Activated T-helper 1 cell treated with anti-CD3 and anti-CD28 coated beads, Interleukin-12 subunit alpha, Interleukin-12 subunit beta, Interleukin-2, Interleukin-4 antibody, amounts not matched to agents 30 ng/mL and 10 ng/mL and 1 ng/mL, durations not matched to agents 14 hours and 24 hours and 36 hours (primary cell): ENCODE measurements at regions not wholly inside any gene's neighbourhood (a gene's known extent, or its start where the extent isn't known, plus 50 kb on each side); places are given as distances from the start of the nearest gene placed in this dataset.
A peak's percentile ranks its signal among the peaks of the same experiment; 100 is the strongest.
"Not testable (repeated sequence)": the region's sequence is repeated elsewhere in the genome, so short reads cannot be mapped to it uniquely, and the experiment has no call there.

Experiments
- DNase-seq: peaks from one replicate; pipeline ENCODE4 v3.0.0; 2021; ENCODE audit warnings: low spot score
- H3K27ac Mint-ChIP-seq: one replicate; pipeline ENCODE4 v1.8.0; 2021; ENCODE audit warnings: mild to moderate bottlenecking, mixed read lengths
- H3K27me3 Mint-ChIP-seq: one replicate; pipeline ENCODE4 v1.8.0; 2022; ENCODE audit warnings: mild to moderate bottlenecking, moderate library complexity, mixed read lengths; ENCODE audit not compliant: insufficient read depth
- H3K36me3 Mint-ChIP-seq: one replicate; pipeline ENCODE4 v1.8.0; 2021; ENCODE audit warnings: low read depth, mixed read lengths
- H3K4me1 Mint-ChIP-seq: one replicate; pipeline ENCODE4 v1.8.0; 2021; ENCODE audit warnings: low read depth, mixed read lengths
- H3K4me3 Mint-ChIP-seq: one replicate; pipeline ENCODE4 v1.8.0; 2021; ENCODE audit warnings: mild to moderate bottlenecking, moderate library complexity, mixed read lengths
- H3K9me3 Mint-ChIP-seq: one replicate; pipeline ENCODE4 v1.8.0; 2021; ENCODE audit warnings: mixed read lengths
- intact Hi-C: fragments of 100-400 bp; cut with micrococcal nuclease; formaldehyde crosslinking; loops from one replicate; pipeline ENCODE4 v1.15.1; 2024

- intact Hi-C loops, H3K27ac Mint-ChIP-seq, DNase-seq, H3K27me3 Mint-ChIP-seq, H3K36me3 Mint-ChIP-seq, H3K9me3 Mint-ChIP-seq, H3K4me3 Mint-ChIP-seq, H3K4me1 Mint-ChIP-seq: not testable (repeated sequence)
These were observed 63.5 kb downstream of the UNC93B1 start for GRCh38 chr11:67940440-67940839.

GRCh38 chr11:67938964-67939363, 64.9 kb downstream of the UNC93B1 start:
- intact Hi-C loops, H3K9me3 Mint-ChIP-seq, H3K27ac Mint-ChIP-seq, H3K36me3 Mint-ChIP-seq, H3K4me1 Mint-ChIP-seq, DNase-seq, H3K4me3 Mint-ChIP-seq: not testable (repeated sequence)
- peaks cover 10% of the 10 kb centered on the region for H3K27me3 Mint-ChIP-seq

GRCh38 chr11:67938371-67938770, 65.5 kb downstream of the UNC93B1 start:
- H3K4me3 Mint-ChIP-seq, intact Hi-C loops, H3K4me1 Mint-ChIP-seq, H3K9me3 Mint-ChIP-seq, H3K36me3 Mint-ChIP-seq, DNase-seq, H3K27ac Mint-ChIP-seq: not testable (repeated sequence)
- peaks cover 10% of the 10 kb centered on the region for H3K27me3 Mint-ChIP-seq

DNA sequence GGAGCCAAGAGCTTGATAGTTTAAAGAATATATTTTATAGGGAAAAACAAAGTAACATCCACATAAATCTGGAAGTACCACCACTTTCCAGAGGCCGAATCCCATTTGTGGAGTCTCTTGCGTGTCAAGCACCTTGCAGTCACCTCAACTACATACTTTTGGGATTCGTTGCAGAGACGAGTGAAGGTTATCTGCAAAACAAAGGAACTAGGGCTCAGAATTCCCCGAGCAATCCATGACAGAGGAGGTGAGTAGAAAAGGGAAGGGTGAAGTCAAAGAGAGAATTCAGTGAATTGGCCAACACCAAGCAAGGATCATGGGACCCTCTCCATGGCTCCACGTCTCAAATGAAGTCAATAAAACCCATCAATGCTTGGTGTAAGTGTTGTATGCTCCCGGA, 80.3 kb downstream of the UNC93B1 start:
- H3K27ac Mint-ChIP-seq, H3K4me3 Mint-ChIP-seq, intact Hi-C loops, DNase-seq, H3K9me3 Mint-ChIP-seq, H3K36me3 Mint-ChIP-seq: not testable (repeated sequence)
- Mint-ChIP-seq H3K27me3 (peaks cover 16% of the 10 kb centered on the region), H3K4me1 (peaks cover 16% of the 10 kb centered on the region)

DNA sequence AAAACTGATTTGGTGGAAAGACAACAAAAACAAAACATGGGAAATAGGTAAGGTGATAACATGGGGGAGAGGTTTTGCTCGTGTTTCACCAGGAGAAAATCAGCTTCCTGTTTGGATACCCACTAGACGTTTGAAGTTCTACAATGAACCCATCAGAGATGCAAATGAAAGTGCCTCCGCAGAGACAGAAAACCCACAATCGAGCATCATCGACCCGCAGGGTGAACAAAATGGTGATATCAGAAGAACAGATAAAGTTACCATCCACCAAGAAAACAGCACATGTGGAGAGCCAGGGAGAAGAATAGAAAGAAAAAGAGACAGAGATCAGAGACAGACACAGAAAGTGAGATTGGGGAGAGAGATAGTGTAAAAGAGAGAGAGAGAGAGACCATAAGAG, 83.4 kb downstream of the UNC93B1 start:
- H3K36me3 Mint-ChIP-seq, H3K9me3 Mint-ChIP-seq, intact Hi-C loops: not testable (repeated sequence)
- DNase-seq = peak; percentile 2
- Mint-ChIP-seq H3K4me3 (peak overlapping the region; percentile 57), H3K27ac (peak overlapping the region; percentile 86), H3K27me3 (peaks cover 18% of the 10 kb centered on the region), H3K4me1 (peaks cover 16% of the 10 kb centered on the region)

GRCh38 chr11:67912184-67912583, 91.7 kb downstream of the UNC93B1 start:
- H3K9me3 Mint-ChIP-seq = peaks cover 11% of the 10 kb centered on the region
- H3K4me1 Mint-ChIP-seq, intact Hi-C loops, H3K4me3 Mint-ChIP-seq, H3K27ac Mint-ChIP-seq, DNase-seq, H3K36me3 Mint-ChIP-seq: not testable (repeated sequence)
- H3K27me3 Mint-ChIP-seq = peaks cover 14% of the 10 kb centered on the region

- intact Hi-C loops, H3K36me3 Mint-ChIP-seq, H3K27ac Mint-ChIP-seq, H3K4me1 Mint-ChIP-seq, H3K4me3 Mint-ChIP-seq, DNase-seq: not testable (repeated sequence)
- H3K27me3 Mint-ChIP-seq = peaks cover 13% of the 10 kb centered on the region
- peaks cover 11% of the 10 kb centered on the region for H3K9me3 Mint-ChIP-seq
These were observed 92.7 kb downstream of the UNC93B1 start for GRCh38 chr11:67911211-67911610.

DNA sequence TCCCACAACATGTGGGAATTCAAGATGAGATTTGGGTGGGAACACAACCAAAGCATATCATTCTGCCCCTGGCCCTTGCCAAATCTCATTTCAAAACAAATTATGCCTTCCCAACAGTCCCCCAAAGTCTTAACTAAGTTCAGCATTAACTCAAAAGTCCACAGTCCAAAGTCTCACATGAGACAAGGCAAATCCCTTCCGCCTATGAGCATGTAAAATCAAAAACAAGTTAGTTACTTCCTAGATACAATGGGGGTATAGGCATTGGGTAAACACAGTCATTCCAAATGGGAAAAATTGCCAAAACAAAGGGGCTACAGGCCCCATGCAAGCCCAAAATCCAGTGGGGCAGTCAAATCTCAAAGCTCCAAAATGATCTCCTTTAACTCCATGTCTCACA, 93.1 kb downstream of the UNC93B1 start:
- H3K27ac Mint-ChIP-seq, H3K4me3 Mint-ChIP-seq, DNase-seq, H3K36me3 Mint-ChIP-seq, H3K4me1 Mint-ChIP-seq, intact Hi-C loops: not testable (repeated sequence)
- Mint-ChIP-seq H3K9me3 (peaks cover 11% of the 10 kb centered on the region), H3K27me3 (peaks cover 14% of the 10 kb centered on the region)

DNA sequence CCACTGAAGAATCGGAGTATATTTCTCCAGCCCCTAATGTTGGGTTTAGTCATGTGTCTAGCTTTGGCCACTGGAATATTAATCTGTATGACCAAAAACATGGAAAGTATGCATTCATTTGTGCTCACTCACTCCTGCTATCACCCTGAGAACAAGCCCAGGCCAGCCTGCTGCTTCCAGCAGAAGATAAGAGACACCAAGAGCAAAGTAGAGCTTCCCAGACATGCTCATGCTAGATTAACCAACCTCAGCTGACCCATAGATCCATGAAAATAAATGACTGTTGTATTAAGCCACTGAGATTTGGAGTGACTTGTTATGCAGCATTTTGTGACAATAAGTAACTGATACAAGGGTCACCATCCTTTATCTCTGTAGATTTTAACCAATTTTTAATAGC, 96.9 kb downstream of the UNC93B1 start:
- intact Hi-C loops, H3K27ac Mint-ChIP-seq, H3K4me1 Mint-ChIP-seq, H3K27me3 Mint-ChIP-seq, H3K36me3 Mint-ChIP-seq, H3K9me3 Mint-ChIP-seq, H3K4me3 Mint-ChIP-seq, DNase-seq: not testable (repeated sequence)

GRCh38 chr11:67899462-67899861, 104.4 kb downstream of the UNC93B1 start:
- H3K9me3 Mint-ChIP-seq, intact Hi-C loops, H3K4me1 Mint-ChIP-seq, H3K27ac Mint-ChIP-seq, H3K27me3 Mint-ChIP-seq, DNase-seq, H3K4me3 Mint-ChIP-seq, H3K36me3 Mint-ChIP-seq: not testable (repeated sequence)

DNA sequence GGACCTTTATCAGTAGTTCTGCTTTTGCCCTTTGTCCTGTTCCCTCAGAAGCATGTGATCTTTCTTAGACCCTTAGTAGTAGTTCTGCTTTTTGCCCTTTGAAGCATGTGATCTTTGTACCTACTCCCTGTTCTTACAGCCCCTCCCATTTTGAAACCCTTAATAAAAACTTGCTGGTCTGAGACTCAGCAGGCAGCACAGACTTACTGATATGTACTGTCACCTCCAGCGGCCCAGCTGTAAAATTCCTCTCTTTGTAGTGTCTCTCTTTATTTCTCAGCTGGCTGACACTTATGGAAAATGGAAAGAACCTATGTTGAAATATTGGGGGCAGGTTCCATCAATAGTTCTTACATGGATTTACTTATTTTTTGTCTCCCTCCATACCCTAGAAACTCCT, 110.4 kb downstream of the UNC93B1 start:
- H3K27me3 Mint-ChIP-seq, DNase-seq, H3K36me3 Mint-ChIP-seq, intact Hi-C loops, H3K4me3 Mint-ChIP-seq, H3K9me3 Mint-ChIP-seq, H3K27ac Mint-ChIP-seq, H3K4me1 Mint-ChIP-seq: not testable (repeated sequence)

- DNase-seq, intact Hi-C loops, H3K27ac Mint-ChIP-seq, H3K36me3 Mint-ChIP-seq, H3K4me3 Mint-ChIP-seq, H3K27me3 Mint-ChIP-seq, H3K4me1 Mint-ChIP-seq, H3K9me3 Mint-ChIP-seq: not testable (repeated sequence)
These were observed 114.3 kb downstream of the UNC93B1 start for GRCh38 chr11:67889646-67890045.

DNA sequence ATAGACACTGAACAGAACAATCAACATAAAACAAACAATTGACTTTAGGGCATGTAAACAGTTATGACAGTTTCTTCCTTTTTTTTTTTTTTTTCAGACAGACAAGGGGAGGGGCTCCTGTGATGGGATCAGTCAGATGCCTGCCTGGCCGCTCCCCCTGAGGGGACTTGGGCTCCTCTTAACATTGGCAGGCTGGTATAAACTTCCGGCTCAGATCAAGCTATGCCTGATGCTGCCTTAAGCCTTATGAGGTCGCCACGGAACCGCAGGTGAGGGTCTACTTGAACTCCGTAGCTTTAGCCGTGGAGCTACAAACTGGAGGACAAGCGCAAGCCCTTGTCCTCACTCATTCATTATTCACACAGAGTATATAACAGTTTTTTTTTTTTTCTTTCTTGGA, 115.8 kb downstream of the UNC93B1 start:
- intact Hi-C loops, H3K4me3 Mint-ChIP-seq: not testable (repeated sequence)

DNA sequence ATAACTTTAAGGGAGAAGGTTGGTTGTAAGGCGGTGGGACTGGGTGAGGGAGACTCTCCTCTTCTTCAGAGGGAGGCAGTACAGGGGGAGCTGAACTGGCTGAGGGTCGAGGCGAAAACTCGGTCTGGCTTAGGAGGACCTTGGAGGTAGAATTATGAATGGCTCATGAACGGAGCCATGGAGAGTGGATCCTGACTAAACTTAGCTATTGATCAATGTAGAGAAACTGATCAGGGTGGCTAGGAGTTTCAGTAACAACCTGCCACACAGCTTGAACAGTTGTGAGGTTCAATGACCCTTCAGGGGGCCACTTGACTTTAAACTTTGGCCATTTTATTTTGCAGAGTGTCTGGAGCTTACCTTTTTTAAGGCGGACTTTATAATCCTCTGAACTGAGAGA, 117.2 kb downstream of the UNC93B1 start:
- H3K36me3 Mint-ChIP-seq, H3K4me3 Mint-ChIP-seq, DNase-seq, H3K9me3 Mint-ChIP-seq, H3K27me3 Mint-ChIP-seq, H3K27ac Mint-ChIP-seq, intact Hi-C loops: not testable (repeated sequence)
- peaks cover 25% of the 10 kb centered on the region for H3K4me1 Mint-ChIP-seq

More for the DNA sequence above, 115.8 kb downstream of the UNC93B1 start:
- H3K4me1 Mint-ChIP-seq = peaks cover 23% of the 10 kb centered on the region
- not testable (repeated sequence) for DNase-seq, H3K9me3 Mint-ChIP-seq, H3K36me3 Mint-ChIP-seq, H3K27ac Mint-ChIP-seq, H3K27me3 Mint-ChIP-seq
